DND-41 (cell line): ENCODE measurements at regions not wholly inside any gene's neighbourhood (a gene's known extent, or its start where the extent isn't known, plus 50 kb on each side); places are given as distances from the start of the nearest gene placed in this dataset.

ENCODE experiments used
- ATAC-seq: fragments of 200-7000 bp; cut with Tn5 transposase; 3 replicates; pipeline ENCODE4 v1.9.1; 2021; ENCODE audit warnings: low read depth; ENCODE audit not compliant: insufficient read depth
- DNase-seq: peaks from one replicate; pipeline ENCODE4 v3.0.0-alpha.2; 2020
- H2AFZ ChIP-seq: 2 replicates; pipeline ENCODE4 v1.6.0; 2012; ENCODE audit warnings: low read depth, low read length
- H3K27ac ChIP-seq: 2 replicates; pipeline ENCODE4 v1.5.1; 2012; ENCODE audit warnings: low read length, inconsistent platforms
- H3K27me3 ChIP-seq: fragments of 200-600 bp; sonication (generic); 2 replicates; pipeline ENCODE4 v1.6.0; 2012; ENCODE audit warnings: low read length, mild to moderate bottlenecking, inconsistent platforms; ENCODE audit not compliant: insufficient read depth, poor library complexity
- H3K36me3 ChIP-seq: 2 replicates; pipeline ENCODE4 v1.5.1; 2012; ENCODE audit warnings: low read length, inconsistent platforms; ENCODE audit not compliant: insufficient read depth
- H3K4me1 ChIP-seq: 2 replicates; pipeline ENCODE4 v1.5.1; 2012; ENCODE audit warnings: mild to moderate bottlenecking, low read length; ENCODE audit not compliant: insufficient read depth
- H3K4me2 ChIP-seq: 2 replicates; pipeline ENCODE4 v1.6.0; 2012; ENCODE audit warnings: mild to moderate bottlenecking, moderate library complexity, low read length, inconsistent platforms; ENCODE audit not compliant: insufficient read depth
- H3K4me3 ChIP-seq, 2 experiments: fragments of 200-600 bp in 1 of 2; shearing (Covaris generic) in 1 of 2; 2 replicates each; pipeline ENCODE4 v1.5.1; 2012 to 2016; ENCODE audit warnings: inconsistent platforms in 2 of 2, low read length in 2 of 2, mild to moderate bottlenecking in 2 of 2, low read depth in 1 of 2, moderate library complexity in 1 of 2
- H3K79me2 ChIP-seq: 2 replicates; pipeline ENCODE4 v1.6.0; 2012; ENCODE audit warnings: low read length, inconsistent platforms; ENCODE audit not compliant: insufficient read depth
- H3K9ac ChIP-seq: 2 replicates; pipeline ENCODE4 v1.6.0; 2012; ENCODE audit warnings: low read depth, mild to moderate bottlenecking, inconsistent platforms, low read length, moderate library complexity
- H3K9me3 ChIP-seq: 2 replicates; pipeline ENCODE4 v1.5.1; 2012; ENCODE audit warnings: low read length, moderate library complexity, mild to moderate bottlenecking, inconsistent platforms; ENCODE audit not compliant: insufficient read depth, severe bottlenecking
- H4K20me1 ChIP-seq: 2 replicates; pipeline ENCODE4 v1.6.0; 2012; ENCODE audit warnings: low read length; ENCODE audit not compliant: insufficient read depth
- EZH2 ChIP-seq: IDR thresholded peaks from 3 replicates; pipeline ENCODE4 v1.6.1; 2012; ENCODE audit warnings: borderline replicate concordance, low read depth, mild to moderate bottlenecking, moderate library complexity, low read length, inconsistent platforms; ENCODE audit not compliant: severe bottlenecking
- TF ChIP-seq, protein P1 (sequence below): IDR thresholded peaks from 2 replicates; pipeline ENCODE4 v1.5.1; 2012; ENCODE audit warnings: borderline replicate concordance, low read length, moderate library complexity, mild to moderate bottlenecking; ENCODE audit not compliant: poor library complexity, severe bottlenecking; ENCODE audit errors: extremely low read depth

DNA sequence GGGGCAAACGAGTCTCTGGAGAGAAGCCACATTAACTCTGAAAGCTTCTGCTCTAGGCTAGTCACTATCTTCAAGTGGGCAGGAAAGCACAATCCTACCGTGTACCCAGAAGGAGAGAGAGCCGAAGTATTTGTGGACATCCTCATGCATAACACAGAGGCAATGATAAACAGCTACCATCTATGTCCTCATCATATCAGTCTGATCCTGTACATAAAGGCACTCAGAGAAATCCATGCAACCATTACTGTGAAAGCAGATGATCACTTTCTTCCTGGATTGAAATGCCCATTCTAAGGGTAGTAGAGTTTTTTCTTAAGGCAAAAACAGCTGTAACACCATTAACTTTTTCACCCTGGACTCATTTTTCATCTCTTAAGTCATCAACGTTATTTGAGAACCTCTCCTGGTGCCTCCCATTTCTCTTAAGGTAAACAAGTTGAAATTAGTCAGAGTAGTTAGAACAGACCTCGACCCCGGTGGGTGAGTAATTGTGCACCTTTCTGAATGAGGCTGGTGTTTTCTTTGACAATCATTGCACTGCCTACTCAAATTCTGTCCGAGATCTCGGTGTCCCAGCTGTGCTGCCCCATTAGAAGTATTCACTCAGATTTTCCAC, 327.4 kb downstream of the SHQ1 start:
- no peaks in the 10 kb centered on the region for H3K4me1 ChIP-seq
- no peaks in the 10 kb centered on the region for H3K79me2 ChIP-seq
- no peak overlapping the region for H3K4me3 ChIP-seq
- H3K9ac ChIP-seq, result no peak overlapping the region
- no peaks in the 10 kb centered on the region for H4K20me1 ChIP-seq
- no peak overlapping the region for H2AFZ ChIP-seq
- no peak overlapping the region for H3K4me2 ChIP-seq
- no peak overlapping the region for H3K27ac ChIP-seq
- ATAC-seq, result no peak
- DNase-seq, result no peak
- TF ChIP-seq EZH2, result no peak
- TF ChIP-seq, protein P1, sequence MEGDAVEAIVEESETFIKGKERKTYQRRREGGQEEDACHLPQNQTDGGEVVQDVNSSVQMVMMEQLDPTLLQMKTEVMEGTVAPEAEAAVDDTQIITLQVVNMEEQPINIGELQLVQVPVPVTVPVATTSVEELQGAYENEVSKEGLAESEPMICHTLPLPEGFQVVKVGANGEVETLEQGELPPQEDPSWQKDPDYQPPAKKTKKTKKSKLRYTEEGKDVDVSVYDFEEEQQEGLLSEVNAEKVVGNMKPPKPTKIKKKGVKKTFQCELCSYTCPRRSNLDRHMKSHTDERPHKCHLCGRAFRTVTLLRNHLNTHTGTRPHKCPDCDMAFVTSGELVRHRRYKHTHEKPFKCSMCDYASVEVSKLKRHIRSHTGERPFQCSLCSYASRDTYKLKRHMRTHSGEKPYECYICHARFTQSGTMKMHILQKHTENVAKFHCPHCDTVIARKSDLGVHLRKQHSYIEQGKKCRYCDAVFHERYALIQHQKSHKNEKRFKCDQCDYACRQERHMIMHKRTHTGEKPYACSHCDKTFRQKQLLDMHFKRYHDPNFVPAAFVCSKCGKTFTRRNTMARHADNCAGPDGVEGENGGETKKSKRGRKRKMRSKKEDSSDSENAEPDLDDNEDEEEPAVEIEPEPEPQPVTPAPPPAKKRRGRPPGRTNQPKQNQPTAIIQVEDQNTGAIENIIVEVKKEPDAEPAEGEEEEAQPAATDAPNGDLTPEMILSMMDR, result no peak
- no peaks in the 10 kb centered on the region for H3K9me3 ChIP-seq
- H3K27me3 ChIP-seq, result no peaks in the 10 kb centered on the region
- H3K36me3 ChIP-seq, result no peaks in the 10 kb centered on the region

DNA sequence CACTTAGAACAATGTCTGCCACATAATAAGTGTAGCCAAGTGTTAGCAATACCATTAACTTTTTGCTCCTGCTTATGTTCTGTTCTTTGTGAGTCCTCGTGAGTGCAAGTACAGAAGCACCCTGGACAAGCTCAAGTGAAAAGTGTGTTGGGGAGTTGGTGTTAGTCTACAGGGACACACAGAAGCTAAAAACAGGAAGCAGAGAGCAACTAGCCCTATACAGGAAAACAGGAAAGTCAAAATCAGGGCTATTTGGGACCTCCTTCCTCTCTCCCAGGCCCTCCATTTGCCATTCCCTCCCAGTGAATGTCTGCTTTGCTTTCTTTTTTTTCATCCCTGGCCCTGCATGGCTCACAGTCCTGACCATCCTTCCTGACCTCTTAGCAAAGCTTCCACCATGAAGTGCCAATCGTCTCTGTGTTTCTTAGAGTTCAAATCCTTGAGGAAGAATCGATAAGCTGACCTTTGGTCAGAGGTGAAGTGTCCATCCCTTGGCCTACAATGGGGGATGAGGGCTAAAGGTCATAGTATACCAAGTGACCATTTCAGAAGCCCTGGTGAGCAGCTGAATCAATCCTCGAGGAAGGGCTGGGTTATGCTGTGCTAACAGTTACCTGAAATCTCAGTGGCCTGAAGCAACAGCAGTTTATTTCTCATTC, 328.2 kb downstream of the SHQ1 start:
- H3K4me3 ChIP-seq, result no peak overlapping the region
- ATAC-seq (no peak), DNase-seq (no peak)
- no peaks in the 10 kb centered on the region for H3K4me1 ChIP-seq
- no peak overlapping the region for H3K27ac ChIP-seq
- no peaks in the 10 kb centered on the region for H3K79me2 ChIP-seq
- no peaks in the 10 kb centered on the region for H3K9me3 ChIP-seq
- no peaks in the 10 kb centered on the region for H3K27me3 ChIP-seq
- H3K4me2 ChIP-seq, result no peak overlapping the region
- H4K20me1 ChIP-seq, result no peaks in the 10 kb centered on the region
- H2AFZ ChIP-seq, result no peak overlapping the region
- H3K9ac ChIP-seq, result no peak overlapping the region
- no peak for TF ChIP-seq EZH2
- TF ChIP-seq, protein P1, result no peak
- H3K36me3 ChIP-seq, result no peaks in the 10 kb centered on the region

DNA sequence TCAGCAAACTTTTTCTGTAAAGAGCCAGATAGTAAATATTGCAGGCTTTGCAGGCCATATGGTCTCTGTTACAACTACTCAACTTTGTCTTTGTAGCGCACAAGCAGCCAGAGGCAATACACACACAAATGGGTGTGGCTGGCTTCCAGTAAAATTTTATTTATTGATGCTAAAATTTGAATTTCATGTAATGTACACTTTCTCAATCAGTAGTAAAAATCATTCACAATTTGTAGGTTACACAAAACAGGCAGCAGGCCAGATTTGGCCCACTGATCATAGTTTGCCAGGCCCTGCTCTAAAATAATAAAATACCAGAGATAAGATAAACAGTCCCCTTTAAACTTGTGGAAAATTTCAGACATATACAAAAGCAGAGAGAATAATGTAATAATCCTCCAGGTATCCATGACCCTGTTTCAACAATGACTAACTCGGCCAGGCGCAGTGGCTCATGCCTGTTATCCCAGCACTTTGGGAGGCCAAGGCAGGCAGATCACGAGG, 330.3 kb downstream of the SHQ1 start:
- no peak overlapping the region for H3K4me3 ChIP-seq
- H3K9ac ChIP-seq, result no peak overlapping the region
- no peaks in the 10 kb centered on the region for H3K27me3 ChIP-seq
- H4K20me1 ChIP-seq, result no peaks in the 10 kb centered on the region
- H3K79me2 ChIP-seq, result no peaks in the 10 kb centered on the region
- TF ChIP-seq, protein P1, result no peak
- no peak for TF ChIP-seq EZH2
- H3K9me3 ChIP-seq, result no peaks in the 10 kb centered on the region
- ATAC-seq (no peak), DNase-seq (no peak)
- no peak overlapping the region for H3K27ac ChIP-seq
- H3K4me2 ChIP-seq, result no peak overlapping the region
- H3K4me1 ChIP-seq, result no peaks in the 10 kb centered on the region
- H3K36me3 ChIP-seq, result no peaks in the 10 kb centered on the region
- H2AFZ ChIP-seq, result no peak overlapping the region
